Vagina (tissue), 2 donors: ENCODE measurements at regions not wholly inside any gene's neighbourhood (a gene's known extent, or its start where the extent isn't known, plus 50 kb on each side); places are given as distances from the start of the nearest gene placed in this dataset.

Experiments used
- CTCF ChIP-seq, 3 experiments: fragments of 450-650 bp in 2 of 3; fragments of 200-600 bp in 1 of 3; sonication (generic) in 1 of 3; IDR thresholded peaks; one replicate each; pipeline ENCODE4 v1.5.1; 2017 to 2019; ENCODE audit warnings: antibody characterized with exemption in 3 of 3, mild to moderate bottlenecking in 2 of 3, moderate library complexity in 2 of 3
- POLR2A ChIP-seq, 2 donors: fragments of 450-650 bp; IDR thresholded peaks; one replicate each; pipeline ENCODE4 v1.6.1; 2017; ENCODE audit warnings: antibody characterized with exemption in 2 of 2, mild to moderate bottlenecking in 2 of 2, moderate library complexity in 2 of 2
- POLR2AphosphoS5 ChIP-seq, 2 donors: sonication (generic); formaldehyde crosslinking; IDR thresholded peaks; one replicate each; pipeline ENCODE4 v1.9.0; 2017; ENCODE audit warnings: antibody characterized with exemption in 2 of 2, mild to moderate bottlenecking in 2 of 2, low read depth in 1 of 2; ENCODE audit not compliant: insufficient read depth in 1 of 2

GRCh38 chr3:176293276-176293675 lies 904.0 kb downstream of the TBL1XR1 start:
- TF ChIP-seq CTCF (IDR thresholded peaks at IDR 0.05) (no peak), POLR2A (IDR thresholded peaks at IDR 0.05) (no peak), POLR2AphosphoS5 (IDR thresholded peaks at IDR 0.05; ENCODE audit: insufficient read depth in 1 of 2, low read depth in 1 of 2) (no peak)
